Putamen (tissue), 1 donor: ENCODE measurements at regions not wholly inside any gene's neighbourhood (a gene's known extent, or its start where the extent isn't known, plus 50 kb on each side); places are given as distances from the start of the nearest gene placed in this dataset.

Source experiments
- DNase-seq: peaks from one replicate; pipeline ENCODE4 v3.0.0-alpha.2; 2016; ENCODE audit warnings: low spot score

GRCh38 chr3:127396473-127396872 lies 108.6 kb upstream of the PRR20G start:
- no peak for DNase-seq

- DNase-seq = no peak
These were observed 108.0 kb upstream of the PRR20G start for GRCh38 chr3:127395663-127396355.

- no peak for DNase-seq
These were observed 107.3 kb upstream of the PRR20G start for GRCh38 chr3:127394984-127395662.

- DNase-seq = no peak
These were observed 106.2 kb upstream of the PRR20G start for GRCh38 chr3:127394031-127394430.

- DNase-seq = no peak
These were observed 105.4 kb upstream of the PRR20G start for GRCh38 chr3:127393131-127393820.

- no peak for DNase-seq
These were observed 104.3 kb upstream of the PRR20G start for GRCh38 chr3:127392156-127392490.

GRCh38 chr3:127391436-127392155 lies 103.8 kb upstream of the PRR20G start:
- DNase-seq = no peak

- no peak for DNase-seq
These were observed 102.6 kb upstream of the PRR20G start for GRCh38 chr3:127390365-127391025.

- DNase-seq = no peak
These were observed 102.1 kb upstream of the PRR20G start for GRCh38 chr3:127389913-127390312.

- DNase-seq = no peak
These were observed 101.6 kb upstream of the PRR20G start for GRCh38 chr3:127389420-127389819.

- no peak for DNase-seq
These were observed 100.6 kb upstream of the PRR20G start for GRCh38 chr3:127388427-127388826.

- DNase-seq = no peak
These were observed 99.8 kb upstream of the PRR20G start for GRCh38 chr3:127387556-127388153.

GRCh38 chr3:127387119-127387518 lies 99.3 kb upstream of the PRR20G start:
- no peak for DNase-seq

GRCh38 chr3:127386490-127386889 lies 98.6 kb upstream of the PRR20G start:
- DNase-seq = no peak

- DNase-seq = no peak
These were observed 97.7 kb upstream of the PRR20G start for GRCh38 chr3:127385540-127385870.

GRCh38 chr3:127384717-127385539 lies 97.1 kb upstream of the PRR20G start:
- no peak for DNase-seq

GRCh38 chr3:127383656-127384179 lies 95.9 kb upstream of the PRR20G start:
- DNase-seq = no peak

- DNase-seq = no peak
These were observed 90.2 kb upstream of the PRR20G start for GRCh38 chr3:127377801-127378655.

GRCh38 chr3:127375151-127375930 lies 87.5 kb upstream of the PRR20G start:
- DNase-seq = no peak
